ENCODE measurements at regions not wholly inside any gene's neighbourhood (a gene's known extent, or its start where the extent isn't known, plus 50 kb on each side); places are given as distances from the start of the nearest gene placed in this dataset.
"Not testable (repeated sequence)": the region's sequence is repeated elsewhere in the genome, so short reads cannot be mapped to it uniquely, and the experiment has no call there.

GRCh38 chr17:22496450-22496849, 804.1 kb downstream of the KCNJ18 start:
- DNase-seq (ENCODE audit: low read depth in 2 of 2), result no peak

DNA sequence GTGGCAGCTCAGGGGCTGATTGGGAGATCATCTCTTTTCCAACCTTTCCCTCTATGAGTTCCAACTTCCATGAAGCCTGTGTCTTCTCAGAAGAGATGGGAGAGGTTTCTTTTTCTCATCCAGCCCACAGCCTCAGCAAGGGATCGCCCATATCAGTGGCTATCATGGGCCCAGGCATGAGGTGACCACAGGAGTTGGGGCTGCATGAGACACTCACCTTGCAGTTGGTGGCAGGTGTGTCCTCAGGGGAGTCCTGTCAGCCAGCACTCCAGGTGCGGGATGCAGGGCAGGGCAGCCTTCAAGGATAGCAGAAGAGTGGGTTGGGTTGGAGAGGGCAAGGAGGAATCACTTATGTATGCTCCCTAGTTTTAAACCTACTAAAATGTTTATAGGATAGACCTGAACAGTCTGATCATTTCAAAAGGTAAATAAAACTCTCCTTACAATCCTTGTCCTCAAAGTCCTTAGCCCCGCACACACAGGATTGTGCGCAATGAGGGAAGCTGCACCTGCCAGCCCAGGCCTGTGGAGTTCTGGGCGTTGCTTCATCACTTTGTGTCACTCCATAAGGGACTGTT, 811.1 kb downstream of the KCNJ18 start:
- no peak for DNase-seq (ENCODE audit: low read depth in 2 of 2)

- DNase-seq (ENCODE audit: low read depth in 2 of 2), result no peak
Observed at GRCh38 chr17:22505660-22506059, 813.3 kb downstream of the KCNJ18 start.

DNA sequence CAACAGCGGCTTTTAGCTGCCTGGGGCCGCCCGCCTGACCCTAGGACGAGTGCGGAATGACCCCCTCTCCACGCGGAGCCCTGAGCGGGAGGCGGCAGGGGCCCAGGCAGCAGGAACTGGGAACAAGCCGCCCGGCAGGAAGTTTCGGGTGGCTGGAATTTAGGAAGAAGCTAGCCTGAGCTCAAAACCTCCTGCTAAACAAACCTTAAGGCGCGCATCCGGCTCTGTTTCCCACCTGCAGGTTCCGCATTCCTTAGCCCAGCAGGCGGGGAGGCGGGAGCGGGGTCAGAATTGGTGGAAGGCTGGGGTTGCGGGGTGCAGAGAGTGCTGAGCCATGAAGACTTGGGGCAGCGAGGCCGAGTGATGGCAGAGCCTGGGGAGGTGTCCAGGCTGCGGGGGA, 813.9 kb downstream of the KCNJ18 start:
- DNase-seq (ENCODE audit: low read depth in 2 of 2), result no peak

- no peak for DNase-seq (ENCODE audit: low read depth in 2 of 2)
Observed at GRCh38 chr17:22506861-22507260, 814.5 kb downstream of the KCNJ18 start.

- DNase-seq (ENCODE audit: low read depth in 2 of 2), result no peak
Observed at GRCh38 chr17:22507823-22508222, 815.5 kb downstream of the KCNJ18 start.

DNA sequence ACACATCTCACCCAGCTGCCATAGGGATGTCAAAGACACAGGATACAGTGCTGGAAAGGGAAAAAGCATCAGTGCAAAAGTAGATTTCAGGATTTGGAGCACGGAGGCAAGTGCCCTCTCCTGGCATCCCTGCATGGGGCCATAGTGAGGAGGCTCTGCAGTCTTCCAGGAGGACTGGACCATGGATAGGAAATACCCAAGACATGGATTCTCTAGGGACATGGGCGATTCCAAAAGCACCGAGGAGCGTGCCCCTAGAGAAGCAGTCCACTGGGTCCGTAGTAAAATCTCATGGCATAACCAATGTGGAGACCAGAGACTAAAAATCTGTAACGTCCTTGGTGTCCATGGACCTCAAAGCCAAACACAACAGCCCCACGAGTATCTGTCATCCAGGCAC, 818.2 kb downstream of the KCNJ18 start:
- no peak for DNase-seq (ENCODE audit: low read depth in 2 of 2)

DNA sequence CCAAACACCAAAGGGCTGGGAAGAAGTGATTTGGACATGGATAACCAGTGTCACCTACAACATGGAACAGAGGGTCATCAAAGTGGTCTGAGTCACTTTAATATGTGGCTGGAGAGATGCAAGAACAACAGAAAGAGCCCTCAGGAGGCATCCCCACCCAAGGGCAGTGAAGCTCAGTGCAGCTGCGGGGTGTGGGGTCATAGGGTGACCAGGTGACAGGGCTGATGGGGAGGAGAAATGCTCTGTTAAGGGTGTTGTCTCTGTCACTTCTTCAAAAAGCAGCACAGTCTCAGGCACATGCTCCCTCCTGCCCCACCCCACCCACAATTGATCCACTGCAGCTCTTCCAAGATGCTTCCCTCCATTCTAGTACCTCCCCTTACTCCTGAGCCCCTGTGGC, 819.1 kb downstream of the KCNJ18 start:
- no peak for DNase-seq (ENCODE audit: low read depth in 2 of 2)

- DNase-seq (ENCODE audit: low read depth in 2 of 2), result no peak
Observed at GRCh38 chr17:22512057-22512456, 819.7 kb downstream of the KCNJ18 start.

DNA sequence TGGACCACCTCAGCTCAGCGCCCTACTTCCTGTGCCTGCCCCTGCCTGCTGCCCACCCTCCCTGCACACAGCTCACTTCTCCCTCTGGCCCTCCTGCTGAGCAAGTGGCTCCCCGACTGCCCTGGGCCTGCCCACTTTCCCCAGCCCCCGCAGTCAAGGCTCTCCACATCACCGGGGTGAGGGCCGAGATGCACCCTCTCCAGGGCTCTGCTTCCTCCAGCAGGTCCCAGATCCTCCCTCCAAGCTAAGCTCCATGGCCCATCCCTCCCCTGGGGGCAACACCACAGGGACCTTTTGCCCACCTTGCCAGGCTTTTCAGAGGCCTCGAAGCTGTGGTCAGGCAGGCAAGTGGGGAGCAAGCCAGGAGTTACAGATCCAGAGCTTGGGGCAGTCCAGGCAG, 820.2 kb downstream of the KCNJ18 start:
- no peak for DNase-seq (ENCODE audit: low read depth in 2 of 2)

DNA sequence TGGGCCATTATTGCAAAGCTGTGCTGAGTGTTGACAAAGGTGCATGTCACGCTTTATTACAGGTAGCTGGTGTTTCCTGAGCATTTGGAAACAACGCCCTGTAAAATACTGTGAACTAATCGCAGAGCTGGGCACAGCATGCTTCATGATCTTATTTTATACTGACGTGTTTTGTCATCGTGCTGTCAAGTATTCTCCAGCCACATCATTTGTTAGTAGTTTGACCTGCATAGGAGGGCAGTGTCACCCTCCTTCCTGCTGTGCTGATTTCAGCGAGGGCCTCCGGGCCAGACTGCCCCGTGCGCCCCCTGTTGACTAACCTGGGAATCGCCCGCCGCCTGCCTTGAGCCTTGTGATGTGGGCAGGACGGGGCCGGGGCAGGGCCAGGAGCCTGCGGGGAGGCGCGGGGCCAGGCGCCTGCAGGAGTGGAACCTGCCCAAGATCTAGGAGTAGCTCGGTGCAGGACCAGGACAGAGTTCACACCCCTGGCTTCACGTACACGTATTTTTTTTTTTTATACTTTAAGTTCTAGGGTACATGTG, 820.7 kb downstream of the KCNJ18 start:
- DNase-seq (ENCODE audit: low read depth in 2 of 2), result no peak

- no peak for DNase-seq (ENCODE audit: low read depth in 2 of 2)
Observed at GRCh38 chr17:22514315-22514714, 822.0 kb downstream of the KCNJ18 start.

GRCh38 chr17:22514767-22515320, 822.5 kb downstream of the KCNJ18 start:
- DNase-seq (ENCODE audit: low read depth in 2 of 2), result no peak

GRCh38 chr17:22515599-22515998, 823.3 kb downstream of the KCNJ18 start:
- DNase-seq (ENCODE audit: low read depth in 2 of 2), result no peak

DNA sequence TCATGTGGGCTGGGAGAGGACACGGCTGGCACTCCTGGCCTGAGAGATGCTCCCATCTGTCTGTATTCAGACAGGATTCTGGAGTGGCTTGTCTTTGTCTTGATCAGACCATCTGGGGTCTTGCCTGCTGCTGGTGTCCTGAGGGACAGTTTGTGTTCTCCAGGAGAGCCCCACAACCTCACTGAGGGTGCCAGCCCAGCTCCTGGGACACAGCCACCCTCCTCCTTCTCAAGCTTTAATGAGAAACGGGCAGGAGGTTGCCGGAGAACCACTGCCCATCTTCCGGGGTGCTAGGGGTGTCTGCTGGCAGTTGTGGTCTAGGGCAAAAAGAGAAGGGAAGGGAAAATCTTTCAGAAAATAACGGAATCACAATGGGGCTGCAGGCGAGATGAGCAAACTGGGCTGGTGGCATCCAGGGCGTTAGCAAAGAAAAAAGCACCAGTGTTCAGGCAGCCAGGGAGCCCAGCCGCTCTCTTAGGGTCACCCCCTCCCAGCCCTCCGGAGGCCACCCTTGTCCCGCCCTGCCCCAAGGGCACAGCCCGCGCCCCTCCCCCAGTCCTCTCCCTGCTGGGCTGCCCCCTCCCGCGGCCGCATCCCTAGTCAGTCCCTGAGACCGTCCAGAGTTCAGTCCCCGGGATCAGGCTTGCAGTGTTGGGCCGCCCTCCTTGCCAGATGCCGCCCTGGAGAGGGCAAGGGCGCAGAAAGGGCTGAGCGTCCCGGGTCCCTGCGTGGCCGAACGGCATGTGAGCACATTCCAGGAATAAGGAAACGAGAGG, 824.7 kb downstream of the KCNJ18 start:
- no peak for DNase-seq (ENCODE audit: low read depth in 2 of 2)

DNA sequence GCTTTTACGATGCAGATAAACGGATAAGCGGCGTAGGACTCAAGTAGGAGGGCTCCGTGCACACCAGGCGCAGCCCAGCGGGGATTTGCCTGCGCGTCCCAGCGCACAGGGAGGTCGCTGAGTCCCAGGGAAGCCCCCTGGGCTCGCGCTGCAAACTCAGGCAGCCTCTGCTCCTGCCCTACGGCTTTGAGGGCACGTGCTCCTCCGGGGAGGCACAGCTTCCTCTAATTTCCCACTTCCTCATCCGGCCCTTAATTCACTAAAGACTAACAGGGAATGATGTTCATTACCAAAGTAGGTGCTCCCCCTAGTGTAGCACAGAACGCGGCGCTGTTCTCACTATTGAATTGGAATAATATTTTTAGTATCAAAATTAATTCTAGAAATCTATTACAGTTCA, 825.4 kb downstream of the KCNJ18 start:
- no peak for DNase-seq (ENCODE audit: low read depth in 2 of 2)

DNA sequence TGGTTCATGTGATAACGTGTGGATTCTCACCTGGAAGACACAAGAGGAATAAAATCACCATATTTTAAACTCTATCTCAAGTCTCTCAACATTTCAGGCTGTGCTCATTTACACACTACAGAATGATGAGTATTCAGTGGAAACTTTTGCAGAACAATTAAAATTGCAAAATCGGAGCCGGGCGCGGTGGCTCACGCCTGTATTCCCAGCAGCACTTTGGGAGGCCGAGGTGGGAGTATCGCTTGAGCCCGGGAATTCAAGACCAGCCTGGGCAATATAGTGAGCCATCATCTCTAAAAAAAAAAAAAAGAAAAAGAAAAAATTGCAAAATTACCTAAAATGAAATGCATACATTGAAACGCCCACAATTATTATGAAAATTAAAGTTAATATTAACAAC, 825.9 kb downstream of the KCNJ18 start:
- DNase-seq (ENCODE audit: low read depth in 2 of 2), result no peak

DNA sequence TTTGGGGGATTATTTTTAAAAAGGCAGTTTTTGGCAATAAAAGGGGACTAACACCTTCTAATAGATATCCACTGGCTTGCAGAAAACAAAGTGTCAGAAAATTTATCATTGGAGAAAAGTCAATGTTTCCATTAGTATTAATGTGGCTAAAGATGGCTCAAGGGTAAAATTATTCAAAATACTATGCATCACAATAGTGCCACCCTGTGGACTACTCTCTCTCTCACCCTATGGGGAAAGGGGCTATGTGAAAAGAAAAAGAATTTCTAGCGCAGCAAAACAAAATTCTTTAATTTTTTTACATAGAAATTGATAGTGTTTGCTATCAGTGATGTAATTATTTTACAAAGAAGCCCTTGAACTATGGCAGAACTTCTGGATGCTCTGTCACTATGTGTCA, 856.5 kb downstream of the KCNJ18 start:
- not testable (repeated sequence) for DNase-seq (ENCODE audit: low read depth in 2 of 2)

GRCh38 chr17:22551695-22552415, 859.5 kb downstream of the KCNJ18 start:
- not testable (repeated sequence) for DNase-seq (ENCODE audit: low read depth in 2 of 2)

GRCh38 chr17:22569459-22570143, 877.3 kb downstream of the KCNJ18 start:
- DNase-seq (ENCODE audit: low read depth in 2 of 2), result no peak

DNA sequence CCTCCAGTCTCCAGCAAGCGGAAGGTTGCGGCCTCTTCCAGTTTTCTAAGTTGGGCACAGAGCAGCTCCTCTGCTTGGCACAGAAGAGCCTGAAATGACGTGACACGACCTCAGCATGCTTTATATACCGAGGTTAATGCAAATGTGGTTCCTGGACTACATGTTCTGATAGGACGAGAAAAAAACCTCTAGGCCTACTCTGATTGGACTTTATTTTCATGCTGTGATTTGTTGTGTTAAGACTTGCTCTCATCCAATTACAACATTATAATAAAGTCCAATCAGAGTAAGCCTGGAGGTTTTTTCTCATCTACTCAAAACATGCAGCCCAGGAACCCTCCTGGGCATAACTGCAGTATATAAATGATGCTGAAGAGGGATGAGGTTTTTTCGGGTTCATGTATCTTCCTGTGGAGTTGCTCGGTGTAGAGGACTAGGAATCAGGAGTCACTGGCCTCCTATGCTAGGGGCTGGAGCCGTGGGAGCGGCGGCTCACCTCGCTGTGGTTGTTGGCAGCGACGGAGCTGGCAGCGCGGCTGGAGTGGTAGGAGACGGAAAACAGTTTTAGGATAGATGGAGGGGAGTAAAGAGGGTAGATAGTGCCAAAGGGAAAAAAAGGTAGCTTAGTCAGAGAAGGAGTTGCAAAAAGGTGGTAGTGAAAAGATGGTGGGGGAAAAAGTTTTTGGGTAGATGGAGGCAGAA, 878.0 kb downstream of the KCNJ18 start:
- DNase-seq (ENCODE audit: low read depth in 2 of 2), result no peak
